ENCODE measurements at regions not wholly inside any gene's neighbourhood (a gene's known extent, or its start where the extent isn't known, plus 50 kb on each side); places are given as distances from the start of the nearest gene placed in this dataset.
"Not testable (repeated sequence)": the region's sequence is repeated elsewhere in the genome, so short reads cannot be mapped to it uniquely, and the experiment has no call there.

DNA sequence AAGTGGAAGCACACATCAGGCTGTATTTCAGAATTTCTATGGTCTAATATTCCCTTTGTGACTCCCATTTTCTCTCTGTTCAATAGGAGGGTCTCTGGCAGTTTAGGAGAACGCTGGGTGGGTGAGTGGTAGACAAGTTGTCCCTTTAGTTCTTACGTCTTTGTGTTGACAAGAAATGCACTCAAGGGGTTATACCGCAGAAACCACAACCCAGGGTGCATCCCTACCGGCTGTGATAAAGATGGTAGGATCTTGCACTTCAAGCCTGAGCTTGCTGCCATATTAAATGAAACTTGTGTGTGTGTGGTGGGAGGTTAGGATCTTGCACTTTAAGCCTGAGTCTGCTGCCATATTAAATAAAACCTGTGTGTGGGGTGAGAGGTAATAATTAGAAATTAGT is 80.5 kb downstream of the LGALS9C start:
- TF ChIP-seq POLR2AphosphoS5, POLR2A, EP300 (IDR thresholded peaks at IDR 0.05): not testable (repeated sequence)
- TF ChIP-seq, protein P1, sequence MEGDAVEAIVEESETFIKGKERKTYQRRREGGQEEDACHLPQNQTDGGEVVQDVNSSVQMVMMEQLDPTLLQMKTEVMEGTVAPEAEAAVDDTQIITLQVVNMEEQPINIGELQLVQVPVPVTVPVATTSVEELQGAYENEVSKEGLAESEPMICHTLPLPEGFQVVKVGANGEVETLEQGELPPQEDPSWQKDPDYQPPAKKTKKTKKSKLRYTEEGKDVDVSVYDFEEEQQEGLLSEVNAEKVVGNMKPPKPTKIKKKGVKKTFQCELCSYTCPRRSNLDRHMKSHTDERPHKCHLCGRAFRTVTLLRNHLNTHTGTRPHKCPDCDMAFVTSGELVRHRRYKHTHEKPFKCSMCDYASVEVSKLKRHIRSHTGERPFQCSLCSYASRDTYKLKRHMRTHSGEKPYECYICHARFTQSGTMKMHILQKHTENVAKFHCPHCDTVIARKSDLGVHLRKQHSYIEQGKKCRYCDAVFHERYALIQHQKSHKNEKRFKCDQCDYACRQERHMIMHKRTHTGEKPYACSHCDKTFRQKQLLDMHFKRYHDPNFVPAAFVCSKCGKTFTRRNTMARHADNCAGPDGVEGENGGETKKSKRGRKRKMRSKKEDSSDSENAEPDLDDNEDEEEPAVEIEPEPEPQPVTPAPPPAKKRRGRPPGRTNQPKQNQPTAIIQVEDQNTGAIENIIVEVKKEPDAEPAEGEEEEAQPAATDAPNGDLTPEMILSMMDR (IDR thresholded peaks at IDR 0.05): not testable (repeated sequence)

Measured in sigmoid colon (tissue), 4 donors.